ENCODE measurements at regions not wholly inside any gene's neighbourhood (a gene's known extent, or its start where the extent isn't known, plus 50 kb on each side); places are given as distances from the start of the nearest gene placed in this dataset.

- TF ChIP-seq CTCF (IDR thresholded peaks at IDR 0.05; ENCODE audit: borderline replicate concordance) = no peak
- no peaks in the 10 kb centered on the region for H3K9me3 ChIP-seq (replicated peaks)
- H3K27me3 ChIP-seq (ENCODE audit: low read depth) = peaks cover 51% of the 10 kb centered on the region
- H3K4me3 ChIP-seq = no peak overlapping the region
- intact Hi-C loops (cut with micrococcal nuclease) = no loop called here
- no peak overlapping the region for H3K27ac ChIP-seq (replicated peaks)
- no peaks in the 10 kb centered on the region for H3K4me1 ChIP-seq
- no peaks in the 10 kb centered on the region for H3K36me3 ChIP-seq
- no peak for DNase-seq
Observed at GRCh38 chr3:55157731-55158130, 229.9 kb upstream of the LRTM1 start.

DNA sequence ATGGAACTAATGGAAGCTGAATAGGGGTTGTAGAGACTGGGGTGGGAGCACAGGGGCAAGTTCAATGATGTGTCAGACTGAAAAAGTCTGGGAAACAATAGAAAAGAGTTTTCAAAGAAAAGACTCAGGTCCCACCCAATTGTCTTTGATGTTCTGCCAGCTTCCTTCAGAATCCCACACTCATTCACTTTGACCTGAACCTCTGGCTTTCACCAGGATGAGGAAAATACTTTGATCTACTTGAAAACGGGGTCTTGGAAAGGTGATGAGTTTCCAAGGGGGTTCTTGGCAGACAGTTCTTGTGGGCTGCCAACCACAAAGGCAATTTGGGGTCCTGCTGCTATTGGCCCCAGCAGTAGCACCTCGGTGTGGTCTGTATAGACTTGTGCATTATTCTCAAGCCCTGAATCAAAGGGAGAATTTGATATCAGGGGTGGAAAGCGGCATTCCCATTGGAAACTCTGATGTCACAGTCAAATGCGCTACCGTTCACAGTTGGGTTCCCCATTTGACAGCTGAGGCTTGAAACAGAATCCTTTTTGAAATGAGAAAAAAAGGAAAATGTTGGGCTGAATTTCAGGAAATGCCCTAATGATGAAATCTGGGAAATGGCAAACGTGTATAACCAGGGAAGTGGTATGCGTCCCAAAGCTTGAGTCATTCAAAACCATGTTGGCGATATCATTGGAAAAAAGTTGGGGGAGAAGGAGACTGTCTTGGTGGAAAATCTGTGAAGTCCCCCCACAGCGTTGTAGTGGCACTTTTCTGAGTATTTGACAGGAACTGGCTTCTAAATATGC is 229.2 kb upstream of the LRTM1 start:
- intact Hi-C loops (cut with micrococcal nuclease) = no loop called here
- Histone ChIP-seq H3K27me3 (ENCODE audit: low read depth) (peaks cover 58% of the 10 kb centered on the region), H3K27ac (replicated peaks) (no peak overlapping the region), H3K4me3 (no peak overlapping the region), H3K4me1 (no peaks in the 10 kb centered on the region), H3K36me3 (no peaks in the 10 kb centered on the region), H3K9me3 (replicated peaks) (no peaks in the 10 kb centered on the region)
- DNase-seq = no peak
- no peak for TF ChIP-seq CTCF (IDR thresholded peaks at IDR 0.05; ENCODE audit: borderline replicate concordance)

GRCh38 chr3:55147856-55148720 is 220.2 kb upstream of the LRTM1 start:
- TF ChIP-seq CTCF (IDR thresholded peaks at IDR 0.05; ENCODE audit: borderline replicate concordance) = no peak
- peaks cover 86% of the 10 kb centered on the region for H3K27me3 ChIP-seq (ENCODE audit: low read depth)
- no peak for DNase-seq
- intact Hi-C loops (cut with micrococcal nuclease) = no loop called here
- H3K4me3 ChIP-seq = peak overlapping the region; percentile 5
- no peak overlapping the region for H3K27ac ChIP-seq (replicated peaks)
- no peaks in the 10 kb centered on the region for H3K9me3 ChIP-seq (replicated peaks)
- H3K36me3 ChIP-seq = no peaks in the 10 kb centered on the region
- H3K4me1 ChIP-seq = peaks cover 17% of the 10 kb centered on the region

GRCh38 chr3:55147406-55147805 is 219.5 kb upstream of the LRTM1 start:
- H3K36me3 ChIP-seq = no peaks in the 10 kb centered on the region
- no peak for DNase-seq
- H3K27ac ChIP-seq (replicated peaks) = no peak overlapping the region
- H3K4me3 ChIP-seq = no peak overlapping the region
- H3K4me1 ChIP-seq = peaks cover 17% of the 10 kb centered on the region
- TF ChIP-seq CTCF (IDR thresholded peaks at IDR 0.05; ENCODE audit: borderline replicate concordance) = no peak
- no peaks in the 10 kb centered on the region for H3K9me3 ChIP-seq (replicated peaks)
- intact Hi-C loops (cut with micrococcal nuclease) = no loop called here
- H3K27me3 ChIP-seq (ENCODE audit: low read depth) = peaks cover 84% of the 10 kb centered on the region

GRCh38 chr3:55146216-55146615 is 218.4 kb upstream of the LRTM1 start:
- no peak overlapping the region for H3K4me3 ChIP-seq
- H3K36me3 ChIP-seq = no peaks in the 10 kb centered on the region
- intact Hi-C loops (cut with micrococcal nuclease) = no loop called here

More at GRCh38 chr3:55146216-55146615, 218.4 kb upstream of the LRTM1 start:
- Histone ChIP-seq H3K27me3 (ENCODE audit: low read depth) (peaks cover 72% of the 10 kb centered on the region), H3K4me1 (peaks cover 14% of the 10 kb centered on the region), H3K27ac (replicated peaks) (no peak overlapping the region), H3K9me3 (replicated peaks) (no peaks in the 10 kb centered on the region)
- DNase-seq = no peak
- no peak for TF ChIP-seq CTCF (IDR thresholded peaks at IDR 0.05; ENCODE audit: borderline replicate concordance)

All from left ventricle myocardium inferior (tissue), 1 donor.